ENCODE measurements at regions not wholly inside any gene's neighbourhood (a gene's known extent, or its start where the extent isn't known, plus 50 kb on each side); places are given as distances from the start of the nearest gene placed in this dataset.
"Not testable (repeated sequence)": the region's sequence is repeated elsewhere in the genome, so short reads cannot be mapped to it uniquely, and the experiment has no call there.

DNA sequence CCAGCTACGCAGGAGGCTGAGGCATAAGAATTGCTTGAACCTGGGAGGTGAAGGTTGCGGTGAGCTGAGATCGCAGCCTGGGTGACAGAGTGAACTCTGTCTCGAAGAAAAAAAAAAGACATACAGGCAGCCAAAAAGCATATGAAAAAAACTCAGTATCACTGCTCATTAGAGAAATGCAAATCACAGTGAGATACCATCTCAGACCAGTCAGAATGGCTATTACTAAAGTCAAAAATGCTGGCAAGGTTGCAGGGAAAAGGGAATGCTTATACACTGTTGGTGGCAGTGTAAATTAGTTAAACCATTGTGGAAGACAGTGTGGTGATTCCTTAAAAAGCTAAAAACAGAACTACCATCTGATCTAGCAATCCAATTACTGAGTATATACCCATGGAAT is 123.1 kb downstream of the CHIC2 start:
- Histone ChIP-seq H3K36me3 (ENCODE audit: insufficient read depth, low read length) (no peaks in the 10 kb centered on the region), H4K20me1 (ENCODE audit: insufficient read depth) (no peaks in the 10 kb centered on the region), H2AFZ (ENCODE audit: low read depth, low read length) (no peak overlapping the region), H3K4me3 (ENCODE audit: low read length) (no peak overlapping the region), H3K9me2 (ENCODE audit: insufficient read depth, low read length) (no peaks in the 10 kb centered on the region), H3K27me3 (ENCODE audit: insufficient read depth, low read depth, low read length) (no peaks in the 10 kb centered on the region), H3K27ac (ENCODE audit: low read length) (no peak overlapping the region), H3K9ac (ENCODE audit: low read length) (no peak overlapping the region), H3K79me2 (replicated peaks; ENCODE audit: insufficient read depth, low read length) (no peaks in the 10 kb centered on the region), H3F3A (ENCODE audit: insufficient read depth, low read length, poor library complexity, severe bottlenecking) (no peaks in the 10 kb centered on the region), H3K9me3 (ENCODE audit: low read length) (no peaks in the 10 kb centered on the region), H3K4me2 (ENCODE audit: low read length) (no peak overlapping the region)
- TF ChIP-seq SMC3 (conservative IDR thresholded peaks at IDR 0.05; ENCODE audit: poor library complexity) (no peak), RAD21 (conservative IDR thresholded peaks at IDR 0.05) (no peak), EZH2 (IDR thresholded peaks at IDR 0.05; ENCODE audit: borderline replicate concordance, insufficient read depth, low read length, poor library complexity, severe bottlenecking) (no peak)

DNA sequence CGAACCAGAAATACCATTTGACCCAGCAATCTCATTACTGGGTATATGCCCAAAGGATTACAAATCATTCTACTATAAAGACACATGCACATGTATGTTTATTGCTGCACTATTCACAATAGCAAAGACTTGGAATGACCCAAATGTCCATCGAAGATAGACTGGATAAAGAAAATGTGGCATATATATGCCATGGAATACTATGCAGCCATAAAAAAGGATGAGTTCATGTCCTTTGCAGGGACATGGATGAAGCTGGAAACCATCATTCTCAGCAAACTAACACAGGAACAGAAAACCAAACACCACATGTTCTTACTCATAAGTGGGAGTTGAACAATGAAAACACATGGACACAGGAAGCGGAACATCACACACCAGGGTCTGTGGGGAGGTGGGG is 124.5 kb downstream of the CHIC2 start:
- H3K9ac ChIP-seq (ENCODE audit: low read length); H3K4me3 ChIP-seq (ENCODE audit: low read length); H2AFZ ChIP-seq (ENCODE audit: low read depth, low read length); H3K9me3 ChIP-seq (ENCODE audit: low read length); H3K27me3 ChIP-seq (ENCODE audit: insufficient read depth, low read depth, low read length); H4K20me1 ChIP-seq (ENCODE audit: insufficient read depth); H3K4me2 ChIP-seq (ENCODE audit: low read length); H3K9me2 ChIP-seq (ENCODE audit: insufficient read depth, low read length); H3K27ac ChIP-seq (ENCODE audit: low read length); H3K36me3 ChIP-seq (ENCODE audit: insufficient read depth, low read length); H3K79me2 ChIP-seq (replicated peaks; ENCODE audit: insufficient read depth, low read length); H3F3A ChIP-seq (ENCODE audit: insufficient read depth, low read length, poor library complexity, severe bottlenecking): not testable (repeated sequence)

- no peak overlapping the region for H3K4me2 ChIP-seq (ENCODE audit: low read length)
- no peak overlapping the region for H3K4me3 ChIP-seq (ENCODE audit: low read length)
- no peaks in the 10 kb centered on the region for H3K79me2 ChIP-seq (replicated peaks; ENCODE audit: insufficient read depth, low read length)
- H3K9me2 ChIP-seq (ENCODE audit: insufficient read depth, low read length) = no peaks in the 10 kb centered on the region
- no peaks in the 10 kb centered on the region for H4K20me1 ChIP-seq (ENCODE audit: insufficient read depth)
- H3K27ac ChIP-seq (ENCODE audit: low read length) = no peak overlapping the region
- no peaks in the 10 kb centered on the region for H3K36me3 ChIP-seq (ENCODE audit: insufficient read depth, low read length)
- TF ChIP-seq EZH2 (IDR thresholded peaks at IDR 0.05; ENCODE audit: borderline replicate concordance, insufficient read depth, low read length, poor library complexity, severe bottlenecking) (no peak), SMC3 (conservative IDR thresholded peaks at IDR 0.05; ENCODE audit: poor library complexity) (no peak), POLR2AphosphoS5 (IDR thresholded peaks at IDR 0.05) (no peak), CTCF (IDR thresholded peaks at IDR 0.05; ENCODE audit: poor library complexity, severe bottlenecking) (no peak), MXI1 (conservative IDR thresholded peaks at IDR 0.05; ENCODE audit: poor library complexity, severe bottlenecking) (no peak), TAF1 (IDR thresholded peaks at IDR 0.05; ENCODE audit: low read depth) (no peak)
- TF ChIP-seq, protein P1, sequence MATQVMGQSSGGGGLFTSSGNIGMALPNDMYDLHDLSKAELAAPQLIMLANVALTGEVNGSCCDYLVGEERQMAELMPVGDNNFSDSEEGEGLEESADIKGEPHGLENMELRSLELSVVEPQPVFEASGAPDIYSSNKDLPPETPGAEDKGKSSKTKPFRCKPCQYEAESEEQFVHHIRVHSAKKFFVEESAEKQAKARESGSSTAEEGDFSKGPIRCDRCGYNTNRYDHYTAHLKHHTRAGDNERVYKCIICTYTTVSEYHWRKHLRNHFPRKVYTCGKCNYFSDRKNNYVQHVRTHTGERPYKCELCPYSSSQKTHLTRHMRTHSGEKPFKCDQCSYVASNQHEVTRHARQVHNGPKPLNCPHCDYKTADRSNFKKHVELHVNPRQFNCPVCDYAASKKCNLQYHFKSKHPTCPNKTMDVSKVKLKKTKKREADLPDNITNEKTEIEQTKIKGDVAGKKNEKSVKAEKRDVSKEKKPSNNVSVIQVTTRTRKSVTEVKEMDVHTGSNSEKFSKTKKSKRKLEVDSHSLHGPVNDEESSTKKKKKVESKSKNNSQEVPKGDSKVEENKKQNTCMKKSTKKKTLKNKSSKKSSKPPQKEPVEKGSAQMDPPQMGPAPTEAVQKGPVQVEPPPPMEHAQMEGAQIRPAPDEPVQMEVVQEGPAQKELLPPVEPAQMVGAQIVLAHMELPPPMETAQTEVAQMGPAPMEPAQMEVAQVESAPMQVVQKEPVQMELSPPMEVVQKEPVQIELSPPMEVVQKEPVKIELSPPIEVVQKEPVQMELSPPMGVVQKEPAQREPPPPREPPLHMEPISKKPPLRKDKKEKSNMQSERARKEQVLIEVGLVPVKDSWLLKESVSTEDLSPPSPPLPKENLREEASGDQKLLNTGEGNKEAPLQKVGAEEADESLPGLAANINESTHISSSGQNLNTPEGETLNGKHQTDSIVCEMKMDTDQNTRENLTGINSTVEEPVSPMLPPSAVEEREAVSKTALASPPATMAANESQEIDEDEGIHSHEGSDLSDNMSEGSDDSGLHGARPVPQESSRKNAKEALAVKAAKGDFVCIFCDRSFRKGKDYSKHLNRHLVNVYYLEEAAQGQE (IDR thresholded peaks at IDR 0.05; ENCODE audit: borderline replicate concordance) = no peak
- H3K27me3 ChIP-seq (ENCODE audit: insufficient read depth, low read depth, low read length) = no peaks in the 10 kb centered on the region
- no peak overlapping the region for H3K9ac ChIP-seq (ENCODE audit: low read length)
- no peak overlapping the region for H2AFZ ChIP-seq (ENCODE audit: low read depth, low read length)
- no peaks in the 10 kb centered on the region for H3F3A ChIP-seq (ENCODE audit: insufficient read depth, low read length, poor library complexity, severe bottlenecking)
- H3K9me3 ChIP-seq (ENCODE audit: low read length) = no peaks in the 10 kb centered on the region
Observed at GRCh38 chr4:53937918-53938317, 126.5 kb downstream of the CHIC2 start.
